ELR (cell line): ENCODE measurements at regions not wholly inside any gene's neighbourhood (a gene's known extent, or its start where the extent isn't known, plus 50 kb on each side); places are given as distances from the start of the nearest gene placed in this dataset.
A peak's percentile ranks its signal among the peaks of the same experiment; 100 is the strongest.

Experiments
- DNase-seq: peaks from one replicate; pipeline ENCODE4 v3.0.0-alpha.2; 2015; ENCODE audit warnings: low read depth

DNA sequence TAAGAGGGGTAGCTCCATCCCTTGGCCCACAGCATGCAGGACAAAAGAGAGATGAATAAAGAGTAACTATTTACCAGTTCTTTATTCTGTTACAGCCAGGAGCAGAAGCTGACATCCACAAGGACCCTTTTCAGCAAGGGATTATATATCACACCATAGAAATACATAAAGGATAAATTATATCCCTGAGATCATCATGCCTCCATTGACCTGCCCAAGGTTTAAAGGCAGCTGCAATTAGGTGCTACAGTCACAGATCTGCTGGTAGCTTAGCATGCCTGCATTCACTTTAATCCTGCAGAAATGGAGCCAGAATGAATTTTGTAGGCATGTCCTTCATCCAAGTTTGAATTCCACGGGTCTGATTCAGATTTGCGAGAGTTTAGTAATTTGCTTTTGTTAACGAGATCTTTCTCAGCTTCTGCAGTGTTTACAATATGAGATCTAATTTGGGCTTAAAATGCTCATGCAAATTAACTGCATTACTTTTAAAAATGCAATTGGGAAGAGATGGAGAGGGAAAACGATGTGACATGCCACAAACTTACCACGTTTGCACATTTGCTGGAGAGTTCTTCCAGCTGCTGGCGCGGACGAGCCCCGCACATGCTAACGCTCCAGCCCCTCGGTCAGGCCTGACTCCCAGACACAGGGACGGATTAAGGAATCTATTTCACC, 327.0 kb upstream of the NOCT start:
- no peak for DNase-seq

DNA sequence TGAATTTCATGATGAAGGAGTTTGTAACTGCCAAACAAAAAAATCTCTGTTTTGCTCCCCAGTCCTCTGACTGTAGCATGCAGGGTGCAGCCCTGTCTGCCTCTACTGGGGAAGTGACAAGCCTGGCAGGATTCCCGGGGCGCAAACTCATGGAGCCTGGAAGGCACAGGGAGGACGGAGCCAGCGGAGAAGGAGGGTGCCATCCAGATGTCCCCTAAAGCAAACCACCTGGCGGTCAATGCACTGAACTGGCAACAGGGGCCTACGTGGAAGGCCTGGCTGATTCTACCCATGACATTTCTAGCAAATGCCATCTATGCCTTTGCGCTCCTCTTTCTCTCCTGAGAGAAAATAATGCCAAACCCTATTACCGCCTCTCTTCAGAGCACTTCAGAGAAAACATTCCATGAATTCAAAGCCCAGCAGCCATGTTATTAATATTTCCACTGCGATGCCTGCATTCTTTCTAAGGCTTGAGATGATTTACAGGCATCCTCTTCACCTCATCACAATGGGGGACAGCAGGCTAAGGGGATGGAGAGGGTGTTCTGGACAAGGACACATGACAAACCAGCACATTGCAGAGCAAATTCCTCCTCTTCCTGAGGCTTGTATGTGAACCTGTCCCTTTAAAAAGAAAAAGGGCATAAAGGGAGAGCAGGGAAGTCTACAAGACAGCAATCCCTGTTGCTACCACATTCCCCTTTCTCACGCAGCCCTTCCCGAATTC, 329.3 kb upstream of the NOCT start:
- DNase-seq: no peak

DNA sequence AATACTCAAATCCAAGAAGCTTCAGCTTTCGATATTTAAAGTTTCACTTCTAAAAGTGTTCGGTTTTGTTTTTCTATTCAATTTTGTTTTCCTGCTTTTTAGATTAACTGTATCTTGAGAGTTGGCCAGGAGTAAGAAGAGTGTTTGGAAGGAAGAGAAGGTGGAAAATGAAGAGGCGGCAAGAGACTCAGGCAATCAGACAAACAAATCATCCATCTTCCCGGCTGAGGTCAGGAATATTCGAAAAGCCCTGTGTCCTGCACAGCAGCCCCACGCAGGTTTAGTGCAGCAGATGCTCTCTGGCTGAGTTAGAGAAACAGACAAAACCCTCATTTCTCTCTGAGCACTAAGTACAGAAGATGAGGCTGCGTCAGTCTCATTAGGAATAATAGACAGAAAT, 330.3 kb upstream of the NOCT start:
- no peak for DNase-seq

DNA sequence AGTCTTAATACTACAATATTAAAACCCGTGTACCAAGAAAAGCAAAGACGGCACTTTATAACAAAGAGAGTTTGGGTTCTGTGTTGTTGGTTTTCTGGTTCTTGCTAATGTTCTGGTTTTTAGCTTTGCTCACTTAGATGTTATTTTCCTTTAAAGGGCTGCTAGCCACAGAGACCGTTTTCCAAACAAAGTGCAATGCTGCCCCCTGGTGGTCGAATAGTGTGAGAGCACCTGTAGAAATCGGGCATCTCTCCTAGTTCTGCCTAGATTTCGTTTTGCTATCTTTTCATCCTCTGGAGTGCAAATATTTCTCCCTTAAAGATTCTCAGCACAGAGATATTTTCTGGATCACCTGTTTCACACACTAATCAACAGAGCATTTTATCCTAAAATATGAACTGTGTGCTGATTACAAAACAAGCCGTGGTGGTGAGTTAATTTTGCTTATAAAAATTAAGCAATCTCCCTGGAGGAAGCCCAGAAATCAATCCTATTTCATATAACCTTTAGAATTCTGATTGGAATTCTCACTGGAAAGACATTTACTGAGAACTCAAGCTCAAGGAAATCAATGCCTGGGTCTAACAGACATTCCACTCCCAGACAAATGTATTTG, 334.5 kb upstream of the NOCT start:
- peak; percentile 74 for DNase-seq

- DNase-seq: no peak
Observed at GRCh38 chr4:138680256-138680655, 335.3 kb upstream of the NOCT start.

DNA sequence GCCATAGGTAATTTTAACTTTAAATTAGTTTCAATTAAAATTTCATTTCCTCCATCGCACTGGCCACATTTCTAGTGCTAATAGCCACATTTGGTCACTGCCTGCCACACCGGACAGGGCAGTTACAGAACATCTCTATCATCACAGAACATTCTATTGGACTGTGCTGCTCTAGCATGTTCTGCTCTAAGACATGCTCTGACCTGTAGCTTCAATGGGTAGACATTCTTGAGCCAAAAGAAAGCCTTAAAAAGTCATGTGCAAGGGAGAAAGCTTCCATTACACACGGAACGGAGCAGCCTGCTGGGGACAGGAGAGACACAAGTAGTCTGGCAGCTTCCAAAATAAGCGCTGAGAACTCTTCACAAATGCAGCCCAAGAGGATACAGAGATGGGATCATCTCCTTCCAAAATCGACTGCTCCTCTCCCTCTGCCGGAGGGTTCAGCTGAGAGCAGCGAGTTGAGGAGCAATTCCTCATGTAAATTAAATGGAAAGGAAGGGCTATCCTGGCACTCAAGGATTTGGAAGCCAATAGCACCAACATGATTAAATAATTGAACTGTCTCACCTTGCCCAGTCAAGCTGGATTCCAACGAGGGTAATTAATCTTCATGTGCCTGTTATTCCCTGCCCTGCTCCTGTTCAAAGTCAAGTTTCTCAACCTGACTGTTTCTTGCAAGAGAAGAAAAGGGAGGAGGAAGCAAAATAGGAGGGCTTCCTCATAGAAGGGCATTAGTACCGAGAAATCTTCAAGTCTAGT, 336.4 kb upstream of the NOCT start:
- DNase-seq: no peak

- no peak for DNase-seq
Observed at GRCh38 chr4:138677748-138678147, 337.8 kb upstream of the NOCT start.

GRCh38 chr4:138677212-138677611, 338.4 kb upstream of the NOCT start:
- DNase-seq: no peak

DNA sequence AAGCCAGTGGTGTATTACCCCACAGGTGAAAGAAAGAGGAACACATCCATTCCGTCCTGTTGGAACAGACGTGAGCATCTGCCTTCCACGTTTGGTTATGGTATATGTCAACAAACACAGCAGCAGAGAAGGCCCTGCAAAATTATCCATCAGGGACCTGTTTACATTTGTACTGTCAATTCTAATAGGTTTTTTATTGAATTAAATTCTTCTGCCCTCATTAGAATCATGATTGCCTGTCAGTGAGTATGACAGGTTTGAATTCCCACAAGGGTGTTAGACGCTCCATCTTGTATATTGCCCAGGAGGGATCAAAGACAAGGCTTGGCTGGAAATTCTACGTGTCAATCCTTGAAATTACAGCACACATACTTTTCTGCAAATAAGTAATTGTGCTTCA, 339.9 kb upstream of the NOCT start:
- no peak for DNase-seq

GRCh38 chr4:138674209-138674608, 341.4 kb upstream of the NOCT start:
- no peak for DNase-seq

GRCh38 chr4:138673053-138673452, 342.5 kb upstream of the NOCT start:
- DNase-seq: no peak

GRCh38 chr4:138672393-138672976, 343.1 kb upstream of the NOCT start:
- DNase-seq: no peak

- DNase-seq: no peak
Observed at GRCh38 chr4:138671606-138672084, 343.9 kb upstream of the NOCT start.

- DNase-seq: no peak
Observed at GRCh38 chr4:138671106-138671505, 344.5 kb upstream of the NOCT start.

DNA sequence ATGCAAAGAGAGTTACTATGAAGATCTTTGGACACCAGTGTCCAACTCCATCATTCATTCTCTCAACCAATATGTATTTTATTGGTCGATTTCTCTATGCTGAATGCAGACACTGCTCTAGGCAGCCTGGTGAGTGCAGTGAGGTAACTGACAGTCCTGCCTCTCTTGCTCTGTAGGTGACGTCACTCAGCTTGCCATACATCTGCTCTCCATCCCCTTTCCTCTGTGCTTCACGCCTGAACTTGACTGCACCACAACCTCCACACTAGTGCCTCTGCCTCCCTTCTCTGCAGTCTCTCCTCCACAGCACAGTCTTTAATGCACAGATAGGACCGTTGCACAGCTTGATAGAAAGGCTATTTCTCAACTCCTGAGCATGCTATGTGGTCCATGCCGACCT, 344.9 kb upstream of the NOCT start:
- no peak for DNase-seq

DNA sequence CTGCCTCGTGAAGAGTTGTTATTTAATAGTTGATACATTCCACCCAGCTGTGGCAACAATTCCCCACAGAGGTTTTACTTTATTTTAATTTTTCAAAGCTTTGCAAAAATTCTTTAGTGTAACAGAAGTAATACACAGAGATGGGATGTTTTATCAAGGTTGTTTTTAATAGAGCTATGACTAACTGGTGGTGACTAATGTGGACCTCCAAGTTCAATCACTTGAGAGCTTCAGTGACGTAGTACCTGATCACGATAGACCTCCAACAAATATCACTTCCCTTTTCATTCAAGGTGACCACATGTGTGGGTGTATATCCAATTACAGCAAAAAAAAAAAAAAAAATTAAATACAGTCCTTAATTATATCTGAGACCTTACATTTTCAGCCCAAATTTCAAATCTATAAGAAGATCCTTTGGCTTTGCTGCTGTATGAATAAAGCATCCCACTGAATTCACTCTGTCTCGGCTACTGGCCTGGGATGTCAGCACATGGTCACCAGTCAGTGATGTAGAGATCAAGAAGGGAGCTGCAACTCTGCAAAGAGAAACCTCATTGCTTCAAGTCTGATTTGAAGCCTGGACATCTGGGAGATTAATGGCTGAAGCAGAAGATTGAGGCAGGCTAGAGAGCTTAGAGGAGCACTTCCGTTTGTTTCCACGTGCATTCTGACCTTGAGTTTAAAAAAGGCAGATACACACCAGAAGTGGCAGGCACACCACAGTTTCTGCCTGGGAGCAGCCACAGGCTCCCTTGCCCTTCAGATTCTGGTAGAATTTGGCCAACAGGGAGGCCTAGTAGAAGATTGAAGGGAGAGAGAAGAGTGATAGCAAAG, 345.9 kb upstream of the NOCT start:
- DNase-seq: peak; percentile 86

- DNase-seq: no peak
Observed at GRCh38 chr4:138668309-138668708, 347.3 kb upstream of the NOCT start.

DNA sequence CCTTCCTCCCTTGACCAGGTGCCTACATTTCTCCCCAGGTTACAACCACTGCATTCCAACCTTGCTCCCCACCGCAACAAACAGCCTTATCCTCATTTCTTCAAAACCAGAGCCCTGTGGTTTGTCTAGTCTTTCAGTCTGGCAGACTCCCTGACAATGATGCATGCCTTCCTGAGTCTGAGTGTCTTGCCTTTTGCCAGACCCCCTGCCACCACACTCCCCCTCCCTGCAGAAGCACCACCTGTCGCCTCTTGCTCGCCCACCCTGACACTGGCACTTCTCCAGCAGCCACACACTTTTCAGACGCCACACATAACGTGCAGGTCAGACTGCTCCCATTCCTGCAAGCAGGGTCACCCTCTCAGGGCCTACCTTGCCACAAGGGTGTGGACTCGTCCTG, 349.2 kb upstream of the NOCT start:
- no peak for DNase-seq

- no peak for DNase-seq
Observed at GRCh38 chr4:138665851-138666250, 349.7 kb upstream of the NOCT start.

GRCh38 chr4:138663883-138664282, 351.7 kb upstream of the NOCT start:
- DNase-seq: no peak

- peak; percentile 65 for DNase-seq
Observed at GRCh38 chr4:138659812-138660316, 355.7 kb upstream of the NOCT start.
